GM19035 (cell line): ENCODE measurements at regions not wholly inside any gene's neighbourhood (a gene's known extent, or its start where the extent isn't known, plus 50 kb on each side); places are given as distances from the start of the nearest gene placed in this dataset.

Source experiments
- ATAC-seq: cut with Tn5 transposase; IDR thresholded peaks from one replicate; pipeline ENCODE4 v1.9.1; 2021; ENCODE audit not compliant: unreplicated experiment

- ATAC-seq, result no peak
Measured at GRCh38 chr11:37699644-37700043, 1101.6 kb upstream of the RAG2 start.

GRCh38 chr11:37695283-37695682 is 1097.2 kb upstream of the RAG2 start:
- ATAC-seq, result no peak

- no peak for ATAC-seq
Measured at GRCh38 chr11:37689951-37690350, 1091.9 kb upstream of the RAG2 start.

GRCh38 chr11:37688456-37688855 is 1090.4 kb upstream of the RAG2 start:
- no peak for ATAC-seq

GRCh38 chr11:37687130-37687529 is 1089.1 kb upstream of the RAG2 start:
- no peak for ATAC-seq

- no peak for ATAC-seq
Measured at GRCh38 chr11:37671321-37671720, 1073.3 kb upstream of the RAG2 start.

GRCh38 chr11:37666960-37667359 is 1068.9 kb upstream of the RAG2 start:
- no peak for ATAC-seq

GRCh38 chr11:37657645-37658044 is 1059.6 kb upstream of the RAG2 start:
- ATAC-seq, result no peak

- ATAC-seq, result no peak
Measured at GRCh38 chr11:37647767-37648166, 1049.7 kb upstream of the RAG2 start.

- ATAC-seq, result no peak
Measured at GRCh38 chr11:37643968-37644367, 1045.9 kb upstream of the RAG2 start.

- no peak for ATAC-seq
Measured at GRCh38 chr11:37642296-37642695, 1044.3 kb upstream of the RAG2 start.

- ATAC-seq, result no peak
Measured at GRCh38 chr11:37632748-37633147, 1034.7 kb upstream of the RAG2 start.

- ATAC-seq, result no peak
Measured at GRCh38 chr11:37630866-37631265, 1032.8 kb upstream of the RAG2 start.

GRCh38 chr11:37623778-37624177 is 1025.7 kb upstream of the RAG2 start:
- ATAC-seq, result no peak

- ATAC-seq, result no peak
Measured at GRCh38 chr11:37621662-37622061, 1023.6 kb upstream of the RAG2 start.

- no peak for ATAC-seq
Measured at GRCh38 chr11:37616291-37616690, 1018.3 kb upstream of the RAG2 start.

GRCh38 chr11:37613031-37613430 is 1015.0 kb upstream of the RAG2 start:
- ATAC-seq, result no peak

GRCh38 chr11:37612146-37612545 is 1014.1 kb upstream of the RAG2 start:
- no peak for ATAC-seq

- no peak for ATAC-seq
Measured at GRCh38 chr11:37605229-37605628, 1007.2 kb upstream of the RAG2 start.

GRCh38 chr11:37598381-37598780 is 1000.3 kb upstream of the RAG2 start:
- no peak for ATAC-seq

- ATAC-seq, result no peak
Measured at GRCh38 chr11:37597776-37598175, 999.7 kb upstream of the RAG2 start.

- no peak for ATAC-seq
Measured at GRCh38 chr11:37595845-37596244, 997.8 kb upstream of the RAG2 start.

- no peak for ATAC-seq
Measured at GRCh38 chr11:37574361-37574760, 976.3 kb upstream of the RAG2 start.
